Endothelial cell of umbilical vein (primary cell): ENCODE measurements at regions not wholly inside any gene's neighbourhood (a gene's known extent, or its start where the extent isn't known, plus 50 kb on each side); places are given as distances from the start of the nearest gene placed in this dataset.

Source experiments
- BruUV-seq: library from RNA; stranded (reverse); fragments of 400-500 nt; replicated peaks from 2 replicates; lab custom pipeline; 2021; lab: Mats Ljungman, UMichigan
- CTCF ChIA-PET: fragments of 300-600, 350-600 bp; sonication (Branson Sonifier 250); formaldehyde crosslinking; loops from one replicate; lab custom pipeline; 2021; ENCODE audit warnings: antibody characterized with exemption, inconsistent platforms; lab: Charles Lee
- POLR2A ChIA-PET: fragments of 300-600, 350-600 bp; sonication (Branson Sonifier 250); formaldehyde crosslinking; loops from one replicate; lab custom pipeline; 2021; ENCODE audit warnings: antibody characterized with exemption, inconsistent platforms; lab: Charles Lee
- DNase-seq: peaks from one replicate; pipeline ENCODE4 v3.0.0-alpha.2; 2011; ENCODE audit warnings: low read depth, low spot score
- FAIRE-seq: peaks from 2 replicates; lab custom pipeline; 2011; peaks lifted over from hg19 to GRCh38; lab: Jason Lieb, UNC
- H2AFZ ChIP-seq: 2 replicates; pipeline ENCODE4 v1.6.0; 2012; ENCODE audit warnings: low read depth, low read length, control low read depth, inconsistent platforms
- H3K27ac ChIP-seq: 2 replicates; pipeline ENCODE4 v1.5.1; 2011; ENCODE audit warnings: low read depth, mild to moderate bottlenecking, control low read depth, low read length, moderate library complexity; ENCODE audit not compliant: insufficient read depth
- H3K27me3 ChIP-seq, 2 experiments: 2 replicates each; pipeline versions ENCODE4 v1.6.0 to v1.6.1; 2011; ENCODE audit warnings: low read length in 2 of 2, mixed read lengths in 1 of 2; ENCODE audit not compliant: control insufficient read depth in 2 of 2, insufficient read depth in 2 of 2
- H3K36me3 ChIP-seq, 2 experiments: 2 replicates in 1 of 2; 3 replicates in 1 of 2; pipeline ENCODE4 v1.5.1; 2011; ENCODE audit warnings: low read length in 2 of 2, mild to moderate bottlenecking in 1 of 2, moderate library complexity in 1 of 2; ENCODE audit not compliant: control insufficient read depth in 2 of 2, insufficient read depth in 2 of 2; ENCODE audit errors: extremely low read depth in 1 of 2
- H3K4me1 ChIP-seq: 3 replicates; pipeline ENCODE4 v1.5.1; 2011; ENCODE audit warnings: mild to moderate bottlenecking, low read length; ENCODE audit not compliant: control insufficient read depth, insufficient read depth; ENCODE audit errors: extremely low read depth
- H3K4me2 ChIP-seq: 2 replicates; pipeline ENCODE4 v1.6.1; 2011; ENCODE audit warnings: low read length, control low read depth, mixed read lengths; ENCODE audit not compliant: insufficient read depth
- H3K4me3 ChIP-seq, 3 experiments: fragments of 200-600 bp in 1 of 3; sonication (generic), shearing (Covaris generic) in 1 of 3; replicated peaks in 1 of 3; 2 replicates each; pipeline ENCODE4 v1.5.1; 2011 to 2016; ENCODE audit warnings: control low read depth in 3 of 3, low read length in 3 of 3, mild to moderate bottlenecking in 2 of 3, inconsistent platforms in 1 of 3, low read depth in 1 of 3, moderate library complexity in 1 of 3; ENCODE audit not compliant: insufficient read depth in 1 of 3
- H3K79me2 ChIP-seq: 2 replicates; pipeline ENCODE4 v1.6.0; 2012; ENCODE audit warnings: low read length, inconsistent platforms; ENCODE audit not compliant: control insufficient read depth, insufficient read depth
- H3K9ac ChIP-seq: replicated peaks from 2 replicates; pipeline ENCODE3; 2011; ENCODE audit warnings: low read length, control low read depth; ENCODE audit not compliant: insufficient read depth; ENCODE audit errors: extremely low read depth
- H3K9me1 ChIP-seq: replicated peaks from 3 replicates; pipeline ENCODE4 v1.6.0; 2011; ENCODE audit warnings: mild to moderate bottlenecking, low read length; ENCODE audit not compliant: control insufficient read depth, insufficient read depth; ENCODE audit errors: extremely low read depth
- H3K9me3 ChIP-seq: replicated peaks from 2 replicates; pipeline ENCODE4 v1.5.1; 2012; ENCODE audit warnings: low read length, inconsistent platforms; ENCODE audit not compliant: control insufficient read depth, insufficient read depth
- H4K20me1 ChIP-seq: replicated peaks from 2 replicates; pipeline ENCODE3; 2011; ENCODE audit warnings: mild to moderate bottlenecking, low read length; ENCODE audit not compliant: control insufficient read depth, insufficient read depth; ENCODE audit errors: extremely low read depth
- EZH2 ChIP-seq: IDR thresholded peaks from 2 replicates; pipeline ENCODE4 v1.6.1; 2012; ENCODE audit warnings: borderline replicate concordance, low read depth, mild to moderate bottlenecking, moderate library complexity, low read length, inconsistent platforms; ENCODE audit not compliant: severe bottlenecking
- FOS ChIP-seq: IDR thresholded peaks from 2 replicates; pipeline ENCODE4 v1.6.1; 2011; ENCODE audit warnings: mild to moderate bottlenecking, low read length, moderate library complexity, borderline replicate concordance; ENCODE audit not compliant: insufficient read depth
- GATA2 ChIP-seq: IDR thresholded peaks from 2 replicates; pipeline ENCODE4 v1.7.0; 2011; ENCODE audit warnings: low read depth, mild to moderate bottlenecking, moderate library complexity, mixed read lengths, low read length; ENCODE audit not compliant: insufficient read length, insufficient read depth
- JUN ChIP-seq: IDR thresholded peaks from 2 replicates; pipeline ENCODE4 v1.6.1; 2011; ENCODE audit warnings: borderline replicate concordance, low read depth; ENCODE audit not compliant: insufficient read length, insufficient read depth
- MAX ChIP-seq: IDR thresholded peaks from 2 replicates; pipeline ENCODE4 v1.6.1; 2011; ENCODE audit not compliant: insufficient read depth, insufficient read length
- MYC ChIP-seq: IDR thresholded peaks from one replicate; pipeline ENCODE4 v1.6.1; 2011; ENCODE audit warnings: mild to moderate bottlenecking, low read depth, low read length
- POLR2A ChIP-seq: IDR thresholded peaks from 2 replicates; pipeline ENCODE4 v1.6.1; 2012; ENCODE audit warnings: low read depth, mild to moderate bottlenecking, control low read depth, low read length
- POLR2AphosphoS5 ChIP-seq: IDR thresholded peaks from 2 replicates; pipeline ENCODE4 v1.6.1; 2012; ENCODE audit warnings: low read depth, mild to moderate bottlenecking, control low read depth, low read length, moderate library complexity; ENCODE audit not compliant: insufficient read depth
- dilution Hi-C: fragments of 300-500 bp; cut with MboI; formaldehyde crosslinking; loops from one replicate; pipeline ENCODE4 v1.15.0; 2019; ENCODE audit warnings: low sequenced_read_pairs; ENCODE audit not compliant: extremely low pct_ligation_motif_present
- intact Hi-C: fragments of 100-400 bp; cut with micrococcal nuclease; formaldehyde crosslinking; loops from one replicate; pipeline ENCODE4 v1.10.0; 2022
- TF ChIP-seq, protein P1 (sequence below), 2 donors: IDR thresholded peaks; 1 replicate in 1 of 2; 2 replicates in 1 of 2; pipeline ENCODE4 v1.5.1; 2011; ENCODE audit warnings: low read length in 2 of 2, mild to moderate bottlenecking in 2 of 2, moderate library complexity in 2 of 2, control low read depth in 1 of 2, inconsistent platforms in 1 of 2, low read depth in 1 of 2; ENCODE audit not compliant: insufficient read depth in 1 of 2; ENCODE audit errors: extremely low read depth in 1 of 2

DNA sequence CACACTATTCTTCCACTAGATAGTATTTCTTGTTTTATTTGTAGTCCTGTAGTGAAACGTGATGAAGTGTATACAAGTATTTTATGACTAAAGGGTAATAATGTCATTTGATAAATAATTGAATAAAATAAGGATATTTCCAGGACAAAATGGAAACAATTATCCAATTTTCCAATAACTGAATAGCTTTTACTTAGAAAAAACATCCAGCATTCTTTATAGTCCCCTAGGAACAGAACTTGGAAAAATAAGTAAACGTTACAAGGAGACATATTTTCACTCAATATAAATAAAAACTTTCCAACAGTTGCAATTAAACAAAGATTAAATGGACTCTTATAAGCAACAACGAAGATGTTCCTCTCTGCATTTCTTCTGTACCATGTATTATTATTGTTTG is 566.0 kb downstream of the TMA16 start:
- H4K20me1 ChIP-seq, result no peaks in the 10 kb centered on the region
- DNase-seq (no peak), FAIRE-seq (no peak)
- no peak overlapping the region for H2AFZ ChIP-seq
- H3K27ac ChIP-seq, result no peak overlapping the region
- no peaks in the 10 kb centered on the region for H3K4me1 ChIP-seq
- H3K9me3 ChIP-seq, result no peaks in the 10 kb centered on the region
- no peak overlapping the region for H3K4me2 ChIP-seq
- BruUV-seq, result no TSS peak
- intact Hi-C loops (no loop called here), dilution Hi-C loops (no loop called here)
- no peaks in the 10 kb centered on the region for H3K36me3 ChIP-seq
- ChIA-PET POLR2A (no interaction called here), CTCF (no interaction called here)
- H3K27me3 ChIP-seq, result no peaks in the 10 kb centered on the region
- no peak overlapping the region for H3K4me3 ChIP-seq
- no peaks in the 10 kb centered on the region for H3K9me1 ChIP-seq
- no peak for TF ChIP-seq POLR2A
- no peak for TF ChIP-seq FOS
- no peak for TF ChIP-seq MYC
- no peak for TF ChIP-seq GATA2
- TF ChIP-seq MAX, result no peak
- TF ChIP-seq, protein P1, sequence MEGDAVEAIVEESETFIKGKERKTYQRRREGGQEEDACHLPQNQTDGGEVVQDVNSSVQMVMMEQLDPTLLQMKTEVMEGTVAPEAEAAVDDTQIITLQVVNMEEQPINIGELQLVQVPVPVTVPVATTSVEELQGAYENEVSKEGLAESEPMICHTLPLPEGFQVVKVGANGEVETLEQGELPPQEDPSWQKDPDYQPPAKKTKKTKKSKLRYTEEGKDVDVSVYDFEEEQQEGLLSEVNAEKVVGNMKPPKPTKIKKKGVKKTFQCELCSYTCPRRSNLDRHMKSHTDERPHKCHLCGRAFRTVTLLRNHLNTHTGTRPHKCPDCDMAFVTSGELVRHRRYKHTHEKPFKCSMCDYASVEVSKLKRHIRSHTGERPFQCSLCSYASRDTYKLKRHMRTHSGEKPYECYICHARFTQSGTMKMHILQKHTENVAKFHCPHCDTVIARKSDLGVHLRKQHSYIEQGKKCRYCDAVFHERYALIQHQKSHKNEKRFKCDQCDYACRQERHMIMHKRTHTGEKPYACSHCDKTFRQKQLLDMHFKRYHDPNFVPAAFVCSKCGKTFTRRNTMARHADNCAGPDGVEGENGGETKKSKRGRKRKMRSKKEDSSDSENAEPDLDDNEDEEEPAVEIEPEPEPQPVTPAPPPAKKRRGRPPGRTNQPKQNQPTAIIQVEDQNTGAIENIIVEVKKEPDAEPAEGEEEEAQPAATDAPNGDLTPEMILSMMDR (IDR thresholded peaks at IDR 0.05; ENCODE audit: extremely low read depth in 1 of 2, insufficient read depth in 1 of 2, low read depth in 1 of 2, low read length in 2 of 2), result no peak
- TF ChIP-seq EZH2, result no peak
- no peak for TF ChIP-seq POLR2AphosphoS5
- no peak for TF ChIP-seq JUN
- no peaks in the 10 kb centered on the region for H3K79me2 ChIP-seq
- H3K9ac ChIP-seq, result no peak overlapping the region
